Gastrocnemius medialis (tissue), 4 donors: ENCODE measurements at regions not wholly inside any gene's neighbourhood (a gene's known extent, or its start where the extent isn't known, plus 50 kb on each side); places are given as distances from the start of the nearest gene placed in this dataset.

Experiments
- ATAC-seq, 2 donors: fragments of 150-250 bp; one replicate each; pipeline ENCODE4 v1.9.1; 2016
- DNase-seq, 2 donors: peaks; one replicate each; pipeline ENCODE4 v3.0.0-alpha.2; 2019
- H3K27ac ChIP-seq, 4 donors: fragments of 200-600 bp; sonication (generic); 1 replicate in 1 of 4; 2 replicates in 3 of 4; pipeline ENCODE4 v1.5.1; 2016 to 2018; ENCODE audit warnings: mild to moderate bottlenecking in 2 of 4, moderate library complexity in 1 of 4
- H3K27me3 ChIP-seq, 3 donors: fragments of 200-600 bp; sonication (generic) in 2 of 3; 1 replicate in 1 of 3; 2 replicates in 2 of 3; pipeline versions ENCODE4 v1.5.1 to v1.6.0; 2016 to 2019; ENCODE audit warnings: mild to moderate bottlenecking in 1 of 3, moderate library complexity in 1 of 3
- H3K36me3 ChIP-seq, 2 donors: fragments of 200-600 bp; sonication (generic) in 1 of 2; one replicate each; pipeline ENCODE4 v1.5.1; 2017 to 2018
- H3K4me1 ChIP-seq, 2 donors: fragments of 200-600 bp; sonication (generic) in 1 of 2; one replicate each; pipeline ENCODE4 v1.5.1; 2016 to 2017; ENCODE audit warnings: mild to moderate bottlenecking in 2 of 2
- H3K4me3 ChIP-seq, 4 donors: fragments of 200-600 bp; sonication (generic) in 3 of 4; 1 replicate in 1 of 4; 2 replicates in 3 of 4; pipeline ENCODE4 v1.5.1; 2016 to 2019; ENCODE audit warnings: mild to moderate bottlenecking in 2 of 4
- H3K9me3 ChIP-seq, 3 donors: fragments of 200-600 bp; sonication (generic) in 2 of 3; 1 replicate in 1 of 3; 2 replicates in 2 of 3; pipeline ENCODE4 v1.5.1; 2016 to 2019
- CTCF ChIP-seq, 5 experiments: fragments of 450-650 bp in 3 of 5; fragments of 200-600 bp in 2 of 5; sonication (generic) in 2 of 5; IDR thresholded peaks in 4 of 5; conservative IDR thresholded peaks in 1 of 5; 1 replicate in 4 of 5; 2 replicates in 1 of 5; pipeline ENCODE4 v1.5.1; 2016 to 2019; ENCODE audit warnings: antibody characterized with exemption in 5 of 5, mild to moderate bottlenecking in 3 of 5, moderate library complexity in 3 of 5
- POLR2A ChIP-seq, 2 donors: fragments of 450-650 bp; IDR thresholded peaks; one replicate each; pipeline ENCODE4 v1.6.1; 2017; ENCODE audit warnings: antibody characterized with exemption in 2 of 2, mild to moderate bottlenecking in 2 of 2, moderate library complexity in 2 of 2
- in situ Hi-C, 4 donors: fragments of 200-750 bp; cut with MboI; loops; one replicate each; pipeline versions ENCODE4 v1.15.0 to v1.8.0; 2017; ENCODE audit warnings: low sequenced_read_pairs in 4 of 4
- intact Hi-C: fragments of 100-400 bp; cut with DNase I; formaldehyde crosslinking; loops from one replicate; pipeline ENCODE4 v1.15.1; 2023; ENCODE audit warnings: low total_unique reads

DNA sequence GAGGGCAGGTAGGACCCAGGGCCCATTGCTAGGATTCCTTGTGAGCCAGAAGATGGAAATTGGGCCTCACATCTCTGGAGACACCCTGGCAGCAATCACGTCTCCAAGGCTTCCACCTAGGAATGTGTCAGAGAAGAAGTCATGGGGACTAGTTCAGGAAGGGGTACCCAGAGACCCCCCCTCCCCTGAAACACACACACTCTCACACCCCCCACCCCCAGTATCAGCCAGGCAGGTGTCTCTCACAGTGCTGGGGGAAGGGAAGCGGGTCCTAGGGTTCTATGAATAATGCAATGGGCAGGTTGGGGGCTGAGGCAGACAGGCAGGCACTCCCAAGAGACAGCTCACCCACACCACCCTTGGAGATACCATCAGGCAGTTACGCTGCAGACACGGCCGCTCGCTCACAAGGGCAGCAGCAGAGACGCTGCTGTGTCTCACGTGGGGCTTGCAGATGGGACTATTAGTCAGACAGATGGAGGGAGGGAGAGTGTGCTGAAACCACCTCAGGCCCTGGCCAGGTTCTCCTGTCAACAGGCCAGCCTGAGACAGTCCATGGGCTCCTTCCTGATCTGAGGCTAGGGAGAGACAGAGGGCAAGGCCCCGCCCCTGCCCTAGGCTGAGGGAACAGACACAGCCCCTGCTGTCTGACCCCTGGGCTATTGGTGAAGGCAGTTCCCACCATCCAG, 134.6 kb downstream of the CYP26B1 start:
- Histone ChIP-seq H3K4me3 (no peak overlapping the region), H3K4me1 (no peaks in the 10 kb centered on the region), H3K27ac (no peak overlapping the region), H3K9me3 (no peaks in the 10 kb centered on the region), H3K27me3 (no peaks in the 10 kb centered on the region), H3K36me3 (no peaks in the 10 kb centered on the region)
- intact Hi-C loops (no loop called here), in situ Hi-C loops (no loop called here)
- TF ChIP-seq POLR2A (IDR thresholded peaks at IDR 0.05), result no peak
- TF ChIP-seq CTCF (IDR thresholded peaks at IDR 0.05 in 4 of 5, conservative IDR thresholded peaks at IDR 0.05 in 1 of 5), result no peak
- DNase-seq (no peak), ATAC-seq (no peak)

- Histone ChIP-seq H3K27ac (no peak overlapping the region), H3K9me3 (no peaks in the 10 kb centered on the region), H3K4me3 (no peak overlapping the region), H3K27me3 (no peaks in the 10 kb centered on the region), H3K4me1 (no peaks in the 10 kb centered on the region), H3K36me3 (no peaks in the 10 kb centered on the region)
- intact Hi-C loops, result no loop called here
- DNase-seq, result no peak
- ATAC-seq, result no peak
- TF ChIP-seq POLR2A (IDR thresholded peaks at IDR 0.05), result no peak
- no peak for TF ChIP-seq CTCF (IDR thresholded peaks at IDR 0.05 in 4 of 5, conservative IDR thresholded peaks at IDR 0.05 in 1 of 5)
- in situ Hi-C loops, result no loop called here
Observed at GRCh38 chr2:72011791-72012190, 135.9 kb downstream of the CYP26B1 start.

- H3K27ac ChIP-seq, result no peak overlapping the region
- ATAC-seq, result no peak
- no peak overlapping the region for H3K4me3 ChIP-seq
- in situ Hi-C loops (no loop called here), intact Hi-C loops (no loop called here)
- no peaks in the 10 kb centered on the region for H3K9me3 ChIP-seq
- no peaks in the 10 kb centered on the region for H3K27me3 ChIP-seq
- no peaks in the 10 kb centered on the region for H3K36me3 ChIP-seq
- H3K4me1 ChIP-seq, result no peaks in the 10 kb centered on the region
- TF ChIP-seq CTCF (IDR thresholded peaks at IDR 0.05 in 4 of 5, conservative IDR thresholded peaks at IDR 0.05 in 1 of 5), result no peak
- TF ChIP-seq POLR2A (IDR thresholded peaks at IDR 0.05), result no peak
- no peak for DNase-seq
Observed at GRCh38 chr2:72011370-72011689, 136.3 kb downstream of the CYP26B1 start.

DNA sequence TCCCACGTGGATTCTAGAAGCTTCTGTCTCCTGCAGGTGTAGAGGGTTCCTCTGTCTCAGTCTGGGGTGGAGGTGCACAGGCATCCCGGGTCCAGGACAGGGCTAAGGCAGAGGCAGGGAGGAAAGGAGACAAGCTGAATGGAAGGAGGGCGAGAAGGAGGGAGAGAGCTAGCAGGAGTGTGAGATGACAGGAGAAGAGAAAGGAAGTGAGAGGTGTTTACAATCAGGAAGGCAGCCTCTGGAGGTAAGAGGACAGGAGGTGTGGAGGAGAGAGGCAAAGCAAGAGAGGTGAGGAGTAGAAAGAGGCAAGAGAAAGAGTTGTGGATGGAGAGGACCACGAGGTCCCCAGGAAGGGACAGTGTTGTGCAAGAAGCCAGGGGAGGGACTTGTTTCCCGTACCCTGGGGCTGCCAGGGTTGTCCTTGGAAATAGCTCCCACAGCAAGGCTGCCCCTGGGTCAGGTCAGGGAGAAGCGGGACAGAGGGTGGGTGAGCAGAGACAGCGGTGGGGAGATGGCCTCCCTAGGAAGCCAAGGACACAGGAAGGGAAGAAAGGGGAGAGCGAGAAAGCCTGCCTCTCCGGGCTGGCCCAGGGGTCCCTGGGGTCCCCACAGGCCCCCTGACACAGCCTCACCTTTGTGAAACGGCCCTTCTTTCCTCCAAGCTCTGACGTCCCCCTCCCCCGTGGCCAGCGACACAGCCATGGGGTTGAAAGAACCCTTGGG, 136.9 kb downstream of the CYP26B1 start:
- no peaks in the 10 kb centered on the region for H3K4me1 ChIP-seq
- no peaks in the 10 kb centered on the region for H3K36me3 ChIP-seq
- H3K9me3 ChIP-seq, result no peaks in the 10 kb centered on the region
- TF ChIP-seq CTCF (IDR thresholded peaks at IDR 0.05 in 4 of 5, conservative IDR thresholded peaks at IDR 0.05 in 1 of 5) (no peak), POLR2A (IDR thresholded peaks at IDR 0.05) (no peak)
- DNase-seq, result no peak
- intact Hi-C loops (no loop called here), in situ Hi-C loops (no loop called here)
- H3K4me3 ChIP-seq, result no peak overlapping the region
- H3K27me3 ChIP-seq, result no peaks in the 10 kb centered on the region
- H3K27ac ChIP-seq, result no peak overlapping the region
- ATAC-seq, result no peak
